Left renal cortex interstitium (tissue), 4 donors: ENCODE measurements at regions not wholly inside any gene's neighbourhood (a gene's known extent, or its start where the extent isn't known, plus 50 kb on each side); places are given as distances from the start of the nearest gene placed in this dataset.

ENCODE experiments used
- DNase-seq, 4 donors: peaks; one replicate each; pipeline ENCODE4 v3.0.0-alpha.2; 2013; ENCODE audit warnings: low read depth in 4 of 4, low spot score in 2 of 4, missing footprints in 1 of 4

- no peak for DNase-seq
These were observed 82.2 kb downstream of the EPDR1 start for GRCh38 chr7:38002689-38003088.

GRCh38 chr7:38006559-38006958 lies 86.1 kb downstream of the EPDR1 start:
- DNase-seq: no peak

DNA sequence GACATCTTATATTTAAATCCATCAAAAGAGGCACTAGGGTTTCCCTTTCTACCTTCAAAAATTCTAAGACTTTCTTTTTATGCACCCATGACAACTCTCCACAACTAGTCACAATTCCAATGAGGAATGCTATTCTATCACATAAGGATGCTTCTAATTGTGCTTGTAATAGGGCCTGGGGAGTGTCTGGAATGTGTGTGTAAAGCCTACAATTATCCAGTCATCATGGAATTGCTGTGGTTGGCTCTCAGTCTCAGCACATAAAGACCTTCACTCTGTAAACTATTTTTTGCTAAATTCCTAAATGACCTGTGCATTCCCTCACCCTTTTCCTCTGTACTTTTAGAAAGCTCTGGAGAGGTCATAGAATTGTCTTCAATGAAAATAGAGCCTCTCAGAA lies 86.7 kb downstream of the EPDR1 start:
- DNase-seq: no peak

GRCh38 chr7:38013246-38013645 lies 92.8 kb downstream of the EPDR1 start:
- DNase-seq: no peak

- DNase-seq: no peak
These were observed 96.1 kb downstream of the EPDR1 start for GRCh38 chr7:38016567-38016966.

GRCh38 chr7:38017320-38017719 lies 96.9 kb downstream of the EPDR1 start:
- DNase-seq: no peak

DNA sequence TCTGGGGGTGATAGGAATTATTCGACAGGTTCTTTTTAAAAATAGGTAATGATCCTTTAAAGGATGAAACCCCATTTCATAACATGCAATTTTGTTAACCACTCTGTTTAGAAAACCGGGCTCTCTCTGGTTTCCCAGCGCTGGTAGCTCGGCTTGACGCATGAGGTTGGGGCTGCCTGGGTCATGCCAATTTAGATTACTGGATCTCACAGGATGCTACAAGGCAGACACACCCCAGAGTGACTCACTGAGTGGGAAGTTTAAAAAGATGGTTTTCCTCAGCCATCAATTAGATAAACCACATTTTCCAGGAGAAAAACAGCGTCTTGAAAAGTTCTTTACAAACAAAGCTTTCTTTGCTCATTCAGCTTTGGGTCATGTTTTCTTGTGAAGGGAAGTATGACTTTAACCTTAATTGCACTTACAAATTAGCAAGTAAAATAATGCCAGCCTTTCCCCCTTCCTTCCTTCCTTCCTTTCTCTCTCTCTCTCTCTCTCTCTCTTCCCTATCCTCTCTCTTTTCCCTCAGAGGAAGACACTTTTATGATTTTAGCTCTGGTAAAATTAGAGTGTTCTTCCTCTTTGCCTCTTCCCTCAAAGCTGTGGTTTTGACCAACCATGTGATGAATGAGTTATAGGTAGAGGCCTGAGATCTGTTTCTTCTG lies 99.8 kb downstream of the EPDR1 start:
- no peak for DNase-seq

GRCh38 chr7:38021892-38022291 lies 101.5 kb downstream of the EPDR1 start:
- no peak for DNase-seq

GRCh38 chr7:38025815-38026214 lies 105.4 kb downstream of the EPDR1 start:
- DNase-seq: no peak

GRCh38 chr7:38027884-38028455 lies 107.5 kb downstream of the EPDR1 start:
- DNase-seq: no peak

GRCh38 chr7:38034062-38034908 lies 113.8 kb downstream of the EPDR1 start:
- DNase-seq: no peak

DNA sequence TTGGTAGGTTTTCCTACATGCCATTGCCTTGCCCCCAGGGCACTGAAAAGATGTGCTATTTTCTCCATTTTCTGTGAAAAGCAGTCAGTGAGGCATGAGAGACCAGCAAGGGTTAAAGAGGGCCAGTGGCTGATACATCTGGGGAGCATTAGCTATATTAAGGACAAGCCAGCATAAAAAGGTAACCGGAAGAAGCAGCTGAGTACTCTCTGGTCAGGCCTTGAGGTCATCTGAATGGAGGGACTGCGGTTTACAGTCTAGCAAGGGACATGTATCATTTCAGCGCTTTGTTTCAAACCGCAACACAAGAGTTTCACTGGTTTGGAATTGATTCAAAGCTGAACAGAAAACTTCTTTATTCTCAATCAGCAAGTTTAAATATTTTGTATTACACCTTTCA lies 120.4 kb downstream of the EPDR1 start:
- no peak for DNase-seq

DNA sequence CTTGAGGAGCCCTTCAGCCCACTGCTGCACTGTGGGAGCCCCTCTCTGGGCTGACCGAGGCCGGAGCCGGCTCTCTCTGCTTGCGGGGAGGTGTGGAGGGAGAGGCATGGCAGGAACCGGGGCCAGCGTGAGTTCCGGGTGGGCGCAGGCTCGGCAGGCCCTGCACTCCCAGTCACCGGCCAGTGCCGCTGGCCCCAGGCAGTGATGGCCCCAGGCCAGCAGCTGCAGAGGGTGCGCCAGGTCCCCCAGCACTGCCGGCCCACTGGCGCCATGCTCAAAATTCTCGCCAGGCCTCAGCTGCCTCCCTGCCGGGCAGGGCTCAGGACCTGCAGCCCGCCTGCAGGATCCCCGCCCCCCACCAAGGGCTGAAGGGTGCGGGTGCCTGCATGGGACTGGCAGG lies 128.4 kb upstream of the STARD3NL start:
- no peak for DNase-seq

DNA sequence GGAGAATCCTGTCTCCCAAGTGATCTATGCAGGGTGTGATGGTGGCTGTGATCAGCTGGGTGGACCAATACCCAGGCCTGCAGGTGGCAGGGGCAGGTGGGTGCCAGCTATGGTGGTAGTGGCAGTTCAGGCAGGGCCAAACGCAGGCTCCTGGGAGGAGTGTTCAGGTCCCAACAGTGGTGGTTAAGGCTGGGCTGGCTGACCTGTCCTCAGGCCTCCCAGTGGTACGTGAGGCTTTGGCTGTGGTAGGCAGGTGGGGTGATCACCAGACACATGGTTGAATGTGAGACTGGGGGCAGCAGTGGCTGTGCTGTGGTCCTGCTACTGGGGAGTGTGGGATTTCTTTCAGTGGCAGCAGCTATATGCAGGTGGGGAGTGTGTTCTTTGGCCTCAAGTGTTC lies 126.7 kb upstream of the STARD3NL start:
- DNase-seq: no peak

DNA sequence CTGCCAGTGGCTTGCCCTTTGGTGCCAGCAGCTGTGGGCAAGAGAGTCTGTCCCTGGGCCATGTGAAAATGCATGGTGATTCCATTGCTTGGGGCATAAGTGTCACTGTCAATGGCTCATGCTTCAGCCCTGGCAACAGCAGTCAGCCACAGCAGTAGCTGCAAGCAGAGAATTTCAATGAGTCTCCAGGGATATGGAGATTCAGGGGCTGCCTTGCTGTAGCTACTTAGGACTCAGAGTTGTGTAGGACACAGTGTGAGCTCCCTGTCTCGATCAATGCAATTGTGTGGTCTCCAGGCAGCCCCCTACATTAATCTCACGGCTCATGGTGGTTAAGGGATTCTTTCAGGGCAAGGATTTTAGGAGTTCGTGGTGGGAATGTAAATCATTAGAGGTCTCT lies 126.3 kb upstream of the STARD3NL start:
- DNase-seq: no peak

GRCh38 chr7:38052786-38053185 lies 125.3 kb upstream of the STARD3NL start:
- no peak for DNase-seq

GRCh38 chr7:38054199-38054598 lies 123.8 kb upstream of the STARD3NL start:
- no peak for DNase-seq

DNA sequence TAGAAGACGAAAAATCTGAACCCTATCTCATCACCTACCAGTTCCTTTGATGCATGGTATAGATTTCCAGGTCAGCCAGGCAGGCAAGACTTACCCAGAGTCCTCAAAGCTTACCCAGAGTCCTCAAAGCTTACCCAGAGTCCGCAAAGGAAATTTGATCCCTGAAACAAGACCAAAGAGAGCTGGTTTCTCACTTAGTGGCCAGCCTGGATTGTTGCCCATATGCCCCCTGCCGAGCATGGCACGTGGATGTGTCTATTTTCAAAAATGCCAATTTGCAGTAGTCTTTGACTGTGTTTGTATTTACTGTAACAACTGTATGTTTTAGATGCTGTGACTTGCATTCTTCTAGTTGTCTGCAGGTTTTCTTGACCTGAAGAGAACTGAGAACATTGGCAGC lies 120.2 kb upstream of the STARD3NL start:
- DNase-seq: no peak

DNA sequence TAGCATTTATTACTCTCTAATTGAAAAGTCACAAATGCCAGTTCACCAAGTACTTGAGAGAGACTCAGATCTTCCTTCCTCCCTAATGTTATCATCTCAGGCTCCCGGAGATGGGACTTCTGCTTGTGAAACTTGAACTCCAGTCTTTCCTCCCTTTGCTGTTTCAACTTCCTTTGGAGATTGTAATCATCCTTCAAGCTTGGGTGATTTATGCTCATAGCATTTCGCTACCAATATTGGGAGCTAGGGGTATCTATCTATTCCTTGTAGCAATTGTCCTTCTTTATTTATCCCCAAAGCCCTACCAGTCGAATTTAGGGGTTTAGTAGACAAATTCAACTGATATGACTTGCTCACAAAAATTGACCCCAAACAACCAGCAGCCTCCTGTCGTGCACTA lies 117.9 kb upstream of the STARD3NL start:
- no peak for DNase-seq

DNA sequence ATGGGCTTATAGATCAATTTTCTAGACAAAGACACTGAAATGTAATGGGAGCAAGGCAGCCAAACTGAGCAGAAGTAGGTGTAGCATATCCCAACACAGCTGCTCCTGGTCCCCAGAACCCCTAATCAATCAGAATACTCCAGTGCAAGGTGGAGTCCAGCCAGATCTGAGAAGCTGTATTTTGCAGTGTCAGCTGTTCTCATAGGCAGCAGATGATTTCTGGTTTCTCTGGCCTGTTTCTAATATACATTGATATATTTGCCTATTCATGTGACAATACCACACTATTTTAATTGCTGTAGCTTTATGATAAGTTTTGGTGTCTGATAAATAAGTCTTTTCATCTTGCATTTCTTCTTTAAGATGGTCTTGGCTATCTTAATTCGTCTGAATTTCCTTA lies 117.4 kb upstream of the STARD3NL start:
- no peak for DNase-seq

DNA sequence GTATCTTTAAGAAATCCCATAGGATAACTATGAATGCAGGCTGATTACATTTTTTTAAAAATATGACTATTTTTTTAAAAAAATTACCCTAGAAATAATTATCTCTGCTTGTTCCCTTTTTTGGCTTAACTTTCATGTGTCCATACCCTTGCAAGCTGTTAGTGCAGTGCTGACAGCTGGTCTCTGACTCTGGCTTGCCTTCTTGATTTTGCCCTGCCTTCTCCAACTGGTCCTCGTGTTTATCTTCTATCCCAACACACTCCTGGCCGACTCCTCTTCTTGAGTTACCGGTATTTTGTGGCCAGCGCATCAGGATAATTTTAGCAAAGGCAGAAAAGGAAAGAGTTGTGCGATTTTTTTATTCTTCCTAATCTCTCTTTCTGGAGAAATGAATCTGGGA lies 111.7 kb upstream of the STARD3NL start:
- no peak for DNase-seq

GRCh38 chr7:38068461-38068860 lies 109.6 kb upstream of the STARD3NL start:
- no peak for DNase-seq
